ENCODE measurements at regions not wholly inside any gene's neighbourhood (a gene's known extent, or its start where the extent isn't known, plus 50 kb on each side); places are given as distances from the start of the nearest gene placed in this dataset.

DNA sequence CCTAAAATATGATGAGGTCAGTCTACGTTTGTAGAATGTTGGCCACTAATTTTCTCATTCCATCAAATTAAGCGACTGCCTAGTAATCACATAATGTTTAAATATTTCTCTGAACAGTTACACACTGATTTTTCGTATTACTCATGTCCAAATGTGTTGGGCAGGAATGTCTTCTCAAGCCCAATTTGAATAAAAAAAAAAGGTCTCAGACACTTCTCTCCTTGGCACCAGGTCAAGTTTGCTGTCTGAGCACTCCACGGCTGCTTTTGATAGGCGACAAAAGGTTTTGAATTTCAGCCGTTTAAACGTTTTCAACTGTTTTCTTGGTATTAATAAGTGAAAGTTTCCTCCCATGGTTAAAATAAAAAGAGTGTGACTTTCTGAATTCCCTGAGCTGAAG lies 542.1 kb downstream of the IRX1 start:
- DNase-seq = peak; percentile 12

DNA sequence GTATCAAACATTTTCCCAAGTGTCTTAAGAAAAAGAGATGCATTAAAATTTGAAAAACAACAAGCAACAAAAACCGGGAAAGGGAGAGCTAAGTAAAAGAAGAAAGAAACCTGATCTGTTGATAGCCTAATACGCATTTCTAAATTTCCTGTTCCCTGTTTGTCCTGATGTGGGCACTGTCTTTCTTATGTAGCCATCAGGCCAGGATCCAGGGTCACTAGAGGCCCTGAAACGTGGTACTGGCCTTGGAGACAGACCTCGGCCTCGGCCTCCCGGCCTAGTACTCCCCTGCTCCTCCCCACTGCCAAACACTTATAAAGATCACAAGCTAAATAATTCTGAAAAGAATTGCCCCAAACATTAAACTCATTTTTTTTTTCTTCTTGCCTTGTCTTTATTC lies 547.2 kb downstream of the IRX1 start:
- no peak for DNase-seq

DNA sequence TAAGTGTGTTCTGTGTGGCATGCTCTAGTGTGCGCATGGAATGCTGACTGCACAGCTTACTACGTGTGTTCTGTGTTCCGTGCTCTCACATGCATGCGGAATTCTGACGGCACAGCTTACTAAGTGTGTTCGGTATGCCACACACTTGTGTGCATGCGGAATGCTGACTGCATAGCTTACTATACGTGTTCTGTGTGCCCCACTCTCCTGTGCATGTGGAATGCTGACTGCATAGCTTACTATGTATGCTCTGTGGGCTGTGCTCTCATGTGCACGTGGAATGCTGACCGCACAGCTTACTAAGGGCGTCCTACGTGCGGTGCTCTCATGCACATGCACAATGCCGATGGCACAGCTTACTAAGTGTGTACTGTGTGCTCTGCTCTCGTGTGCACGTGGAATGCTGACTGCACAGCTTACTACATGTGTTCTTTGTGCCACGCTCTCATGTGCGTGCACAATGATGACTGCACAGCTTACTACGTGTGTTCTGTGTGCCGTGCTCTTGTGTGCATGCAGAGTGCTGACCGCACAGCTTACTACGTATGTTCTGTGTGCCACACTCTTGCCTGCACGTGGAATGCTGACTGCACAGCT lies 548.9 kb downstream of the IRX1 start:
- no peak for DNase-seq

DNA sequence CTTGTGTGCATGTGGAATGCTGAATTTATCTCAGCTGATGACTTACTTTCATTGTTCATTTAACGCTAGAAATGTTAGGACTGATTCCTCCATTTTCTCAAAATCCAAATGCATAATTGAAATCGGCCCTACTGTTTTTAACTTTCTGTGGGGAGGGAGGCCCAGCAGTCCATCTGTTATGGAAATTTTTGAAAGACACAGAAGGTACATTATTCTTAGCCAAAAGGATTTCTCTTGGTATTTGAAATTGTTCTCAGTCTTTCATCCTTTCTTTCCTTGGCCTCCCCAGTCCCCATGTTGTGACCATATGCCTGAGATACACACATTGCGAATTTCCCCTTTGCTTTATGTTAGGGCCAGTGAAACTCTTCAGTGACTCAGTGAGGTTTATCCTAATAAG lies 549.9 kb downstream of the IRX1 start:
- DNase-seq = no peak

DNA sequence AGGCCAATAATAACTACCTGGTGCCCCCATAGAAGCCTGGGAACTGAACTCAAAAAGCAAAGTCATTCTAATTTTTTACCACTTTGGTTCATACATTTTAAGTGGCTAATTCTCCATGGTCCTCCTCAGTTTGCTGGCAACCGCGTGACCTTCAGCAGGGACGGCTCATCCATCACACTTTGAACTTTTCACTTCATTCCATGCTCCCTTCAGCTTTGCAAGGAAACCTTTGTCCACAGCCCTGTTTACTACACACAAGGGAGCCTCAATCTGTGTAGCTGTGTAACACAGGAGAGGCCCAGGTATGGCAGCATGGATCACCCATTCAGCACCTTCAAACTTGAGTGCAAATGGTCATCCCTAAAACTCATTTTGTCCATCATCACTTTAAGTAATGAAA lies 552.4 kb downstream of the IRX1 start:
- DNase-seq = no peak

DNA sequence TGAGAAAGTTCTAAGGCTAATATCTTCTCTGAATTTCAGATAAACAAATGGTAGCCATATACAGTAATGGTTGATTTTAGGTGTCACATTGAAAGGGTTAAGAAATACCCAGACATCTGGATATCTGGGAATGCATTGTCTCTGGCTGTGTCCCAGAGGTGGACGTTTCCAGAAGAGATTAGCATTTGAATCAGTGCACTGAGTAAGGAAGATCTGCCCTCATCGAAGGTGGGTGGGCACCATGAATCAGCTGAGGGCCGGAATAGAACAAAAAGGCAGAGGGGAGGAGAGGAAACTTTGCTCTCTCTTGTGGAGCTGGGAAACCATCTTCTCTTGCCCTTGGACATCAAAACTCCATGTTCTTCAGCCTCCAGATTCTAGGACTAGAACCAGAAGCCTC lies 554.4 kb downstream of the IRX1 start:
- no peak for DNase-seq

DNA sequence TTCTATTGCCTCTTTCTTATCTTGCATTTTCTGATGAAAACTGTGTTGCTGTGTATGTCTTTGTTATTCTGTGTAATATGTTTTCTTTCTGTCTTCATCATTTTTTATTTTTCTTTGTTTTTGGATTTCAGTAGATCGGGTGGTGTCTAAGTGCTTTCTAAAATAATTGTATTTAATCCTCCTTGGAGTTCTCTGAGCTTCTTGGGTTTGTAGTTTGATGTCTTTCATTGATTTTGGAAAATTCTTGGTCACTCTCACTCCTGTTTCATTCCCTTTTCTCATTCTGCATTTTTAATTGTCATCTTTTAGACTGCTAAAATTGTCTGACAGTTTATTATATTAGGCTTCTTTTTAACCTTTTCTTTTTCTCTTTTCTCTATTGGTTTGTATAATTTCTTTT lies 560.5 kb downstream of the IRX1 start:
- no peak for DNase-seq

DNA sequence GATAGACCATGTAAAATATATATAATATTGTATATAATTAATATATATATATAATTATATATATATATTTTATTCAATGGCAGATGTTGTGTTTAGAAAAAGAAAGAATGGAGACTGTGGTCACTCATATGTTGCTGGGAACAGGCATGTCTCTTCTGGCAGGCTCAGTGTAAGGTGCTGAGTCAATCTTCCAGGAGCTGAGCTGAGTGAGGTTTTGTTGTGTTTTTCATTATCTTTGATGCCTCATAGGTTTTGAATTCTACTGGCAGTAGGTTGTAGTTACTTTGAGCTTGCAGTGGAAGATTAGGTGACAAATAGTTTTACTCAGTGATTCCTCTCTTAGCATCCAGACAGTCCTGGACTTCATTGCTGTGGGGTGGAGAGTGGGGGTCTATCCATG lies 561.3 kb downstream of the IRX1 start:
- DNase-seq = no peak

DNA sequence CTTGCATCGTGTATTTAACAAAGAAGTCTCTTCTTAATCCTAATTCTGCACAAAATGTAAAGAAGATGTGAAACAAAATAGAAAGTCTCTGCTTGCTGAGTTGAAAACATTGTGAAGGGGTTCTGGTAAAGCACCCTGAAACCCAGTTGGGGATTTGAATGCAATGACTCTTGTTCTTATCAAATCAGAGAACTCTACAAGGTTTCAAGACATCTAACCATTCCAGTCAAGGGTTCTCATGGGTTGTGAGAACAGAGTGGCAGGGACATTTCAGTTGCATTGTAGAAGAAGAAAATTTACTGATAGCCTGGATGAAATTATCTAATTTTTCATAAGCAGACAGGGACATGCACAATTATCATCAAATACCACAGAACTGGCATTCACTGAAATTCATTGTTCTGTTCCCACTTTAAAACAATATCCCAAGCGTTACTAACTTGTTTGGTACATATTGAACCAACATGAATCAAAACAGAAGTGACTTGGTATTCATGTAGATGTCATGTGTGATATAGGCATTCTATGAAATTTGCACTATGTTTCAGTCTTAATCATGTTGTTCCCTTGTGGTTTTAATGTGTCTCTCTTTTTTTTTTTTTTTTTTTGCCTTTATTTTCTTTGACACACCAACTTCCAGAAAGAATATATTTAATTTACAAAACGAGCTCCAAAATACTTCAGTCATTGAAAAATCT lies 563.3 kb downstream of the IRX1 start:
- DNase-seq = no peak

DNA sequence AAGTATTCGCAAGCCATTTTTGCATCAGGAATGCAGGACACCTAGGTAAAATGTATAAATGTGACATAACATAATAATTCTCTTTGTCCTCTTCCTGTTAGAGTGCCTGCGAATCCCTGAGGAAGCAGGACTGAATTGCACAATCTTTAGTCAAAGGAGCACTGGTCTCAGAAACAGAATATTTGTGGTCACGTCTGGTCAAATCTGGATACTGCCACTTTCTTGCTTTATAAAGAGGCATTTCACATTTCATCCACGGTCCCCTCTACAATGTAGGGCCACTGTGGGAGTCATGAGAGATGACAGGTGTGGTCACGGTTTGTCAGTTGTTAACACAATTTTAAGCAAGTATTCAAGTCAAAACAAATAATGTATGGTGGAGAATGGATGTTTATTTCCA lies 564.0 kb downstream of the IRX1 start:
- DNase-seq = no peak

DNA sequence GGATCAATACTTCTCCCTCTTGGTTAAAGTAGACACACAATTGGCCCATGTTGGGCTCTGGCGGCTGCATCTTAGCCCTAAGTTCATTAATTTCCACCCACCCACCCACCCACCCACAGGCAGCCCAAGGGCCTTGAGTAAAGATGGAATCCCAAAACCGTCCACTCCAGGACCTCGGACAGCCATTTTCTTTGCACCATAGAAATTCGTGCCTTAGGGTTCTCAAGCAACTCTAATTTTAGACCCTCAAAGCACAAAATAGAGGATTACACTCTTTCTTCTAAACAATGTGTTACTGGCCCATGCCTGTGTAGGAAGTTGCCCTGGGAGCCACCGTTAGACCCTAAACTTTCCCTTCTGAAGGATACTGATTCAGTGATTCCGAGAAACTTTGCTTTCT lies 568.5 kb downstream of the IRX1 start:
- no peak for DNase-seq

DNA sequence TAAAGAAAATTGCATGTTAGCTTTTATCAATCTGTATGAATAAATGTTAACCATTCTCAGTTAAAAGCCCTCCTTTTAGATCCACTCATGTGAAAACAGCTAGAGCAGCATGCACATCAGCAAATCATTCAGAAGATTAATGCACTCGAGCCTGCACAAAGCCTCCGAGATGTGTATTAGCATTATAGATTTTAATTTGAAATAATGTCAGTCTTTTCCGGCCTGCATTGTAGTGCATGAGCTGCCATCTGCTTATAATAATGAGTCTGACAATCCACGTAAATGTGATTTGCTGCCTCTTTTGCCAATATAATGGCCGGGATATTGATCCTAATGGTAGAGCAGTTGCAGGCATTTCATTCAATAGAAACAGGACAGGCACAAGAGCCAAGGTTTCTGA lies 585.1 kb downstream of the IRX1 start:
- DNase-seq = peak; percentile 78

DNA sequence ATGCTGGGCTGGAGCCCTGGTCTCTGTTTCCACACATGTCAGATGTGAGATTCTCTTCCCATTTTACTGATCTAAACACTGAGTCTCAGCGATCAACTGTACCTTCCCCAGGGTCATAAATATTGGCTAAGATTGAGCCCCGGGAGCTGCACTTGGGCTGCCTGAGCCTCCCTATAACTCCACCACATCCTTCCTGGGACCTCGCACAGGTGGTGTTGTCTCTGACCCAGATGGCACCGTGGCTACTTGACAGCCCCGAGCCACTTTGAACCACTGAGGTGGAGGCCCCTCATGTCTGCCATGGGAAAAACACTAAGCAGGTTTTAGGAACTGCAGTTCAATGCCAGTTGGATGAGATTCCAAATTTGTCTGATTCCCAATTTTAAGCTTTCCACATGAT lies 586.5 kb downstream of the IRX1 start:
- no peak for DNase-seq

DNA sequence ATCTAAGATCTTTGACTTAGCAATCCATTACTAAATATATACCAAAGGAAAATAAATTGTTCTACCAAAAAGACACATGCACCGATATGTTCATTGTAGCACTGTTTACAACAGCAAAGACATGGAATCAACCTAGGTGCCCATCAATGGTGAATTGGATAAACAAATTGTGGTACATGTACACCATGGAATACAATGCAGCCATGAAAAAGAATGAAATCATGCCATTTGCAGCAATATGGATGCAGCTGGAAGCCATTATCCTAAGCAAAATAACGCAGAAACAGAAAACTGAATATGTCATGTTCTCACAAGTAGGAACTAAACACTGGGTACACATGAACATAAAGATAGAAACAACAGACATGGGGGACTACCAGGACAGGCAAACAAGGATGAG lies 589.5 kb downstream of the IRX1 start:
- no peak for DNase-seq

DNA sequence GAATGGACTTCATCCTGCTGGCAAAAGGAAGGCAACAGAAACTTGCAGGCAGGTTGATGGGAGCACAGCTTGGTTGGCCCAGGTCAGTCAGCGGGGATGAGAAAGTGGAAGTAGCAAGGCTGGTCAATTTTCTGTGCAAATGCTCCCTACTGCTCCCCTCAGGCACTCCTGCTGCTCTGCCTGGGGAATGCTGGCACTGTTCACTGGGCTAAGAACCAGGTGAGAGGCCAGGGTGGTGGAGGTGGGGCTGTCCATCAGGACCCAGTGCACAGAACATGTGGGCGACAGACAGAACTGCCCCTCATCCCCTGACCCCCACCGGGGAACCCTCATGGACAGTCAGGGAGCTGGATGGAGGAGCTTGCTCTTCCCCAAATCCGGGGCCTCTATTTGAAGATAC lies 593.1 kb downstream of the IRX1 start:
- no peak for DNase-seq

DNA sequence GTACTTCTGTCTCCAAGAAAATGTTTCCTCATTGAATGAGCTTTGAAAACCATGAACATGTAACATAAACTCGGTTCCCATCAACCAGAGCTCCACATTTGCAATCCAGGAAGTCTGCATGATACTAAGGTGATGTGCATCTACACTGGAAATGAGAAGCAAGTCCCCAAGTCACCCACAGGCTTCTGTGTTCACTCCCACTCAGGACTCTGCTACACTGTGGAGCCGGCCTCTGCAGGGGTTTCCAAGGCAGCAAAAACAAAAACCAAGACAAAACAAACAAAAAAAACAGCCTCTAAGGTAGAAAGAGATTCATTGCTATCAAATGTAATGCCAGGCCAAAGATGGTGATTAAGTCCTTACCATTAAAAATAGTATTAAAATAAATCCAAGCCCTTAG lies 593.7 kb downstream of the IRX1 start:
- DNase-seq = peak; percentile 18

DNA sequence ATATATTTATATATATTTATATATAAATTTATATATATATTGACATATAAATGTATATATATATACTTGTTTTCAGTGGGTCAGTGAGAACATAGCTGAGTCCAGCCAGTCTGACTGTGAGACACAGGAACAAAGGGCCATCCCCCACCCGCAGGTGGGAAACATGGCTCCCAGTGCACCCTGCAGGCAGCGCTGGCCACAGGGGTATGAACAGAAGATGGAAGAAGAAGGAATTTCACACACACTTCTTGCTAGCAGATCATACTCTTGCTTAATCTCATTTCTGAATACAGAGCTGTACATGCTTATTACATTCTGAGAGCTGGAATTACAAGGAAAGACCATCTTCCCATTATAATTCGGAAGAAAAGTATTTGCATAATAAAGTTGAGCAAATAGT lies 595.4 kb downstream of the IRX1 start:
- DNase-seq = no peak

DNA sequence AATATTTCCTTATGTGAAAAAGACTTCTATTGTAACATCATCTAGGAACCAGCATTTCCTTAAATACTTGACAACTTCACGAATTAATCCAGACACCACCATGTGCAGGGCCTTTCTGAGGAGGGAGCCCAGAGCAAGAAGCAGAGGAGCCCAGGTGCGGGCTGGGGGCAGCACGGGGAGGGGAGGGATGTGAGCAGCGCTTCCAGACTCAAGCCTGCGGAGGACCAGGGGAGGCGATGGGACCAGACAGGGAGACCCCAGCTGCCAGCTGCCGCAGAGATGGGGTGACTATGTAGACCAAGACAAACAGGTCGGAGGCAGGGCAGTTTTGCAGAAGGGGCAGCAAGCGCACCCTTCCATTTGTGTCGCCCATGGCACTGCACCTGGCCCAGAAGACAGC lies 596.1 kb downstream of the IRX1 start:
- no peak for DNase-seq

DNA sequence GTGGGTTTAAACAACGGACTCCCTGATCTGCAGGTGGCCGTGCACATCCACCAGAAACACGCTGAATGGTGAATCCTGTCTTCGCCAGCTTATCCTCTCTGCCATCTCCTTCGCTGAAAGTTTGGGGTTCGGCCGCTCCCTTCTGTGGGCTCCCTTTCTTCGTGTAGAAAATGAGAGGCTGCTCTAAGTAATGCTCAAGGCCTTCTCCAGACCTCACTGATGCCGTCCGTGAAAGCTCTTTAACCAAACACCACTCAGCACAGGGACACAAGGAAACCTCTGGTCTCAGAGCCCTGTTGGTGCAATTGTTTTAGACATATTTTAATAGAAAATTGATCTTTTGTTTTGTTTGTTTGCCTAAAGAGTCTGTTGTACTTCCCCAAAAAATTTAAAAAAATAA lies 596.5 kb downstream of the IRX1 start:
- no peak for DNase-seq

DNA sequence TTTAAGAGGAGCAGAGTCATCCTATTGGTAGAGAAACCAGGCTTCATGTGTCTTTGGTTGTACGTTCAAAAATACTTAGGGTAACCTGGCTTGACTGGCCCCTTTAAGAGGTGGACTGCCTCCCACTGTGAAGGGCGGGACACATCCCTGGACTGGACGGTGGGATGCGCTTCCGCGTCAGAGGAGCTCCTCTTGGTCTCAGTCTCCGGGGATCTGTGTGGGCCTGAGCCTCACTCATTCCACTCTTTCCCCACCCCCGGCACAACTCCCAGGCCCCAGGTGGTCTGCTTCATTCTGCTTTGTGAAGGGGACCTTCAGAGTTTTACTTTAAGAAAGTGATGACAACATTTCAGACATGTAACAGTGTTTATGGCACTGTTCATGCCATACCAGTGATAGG lies 601.1 kb downstream of the IRX1 start:
- peak; percentile 47 for DNase-seq

DNA sequence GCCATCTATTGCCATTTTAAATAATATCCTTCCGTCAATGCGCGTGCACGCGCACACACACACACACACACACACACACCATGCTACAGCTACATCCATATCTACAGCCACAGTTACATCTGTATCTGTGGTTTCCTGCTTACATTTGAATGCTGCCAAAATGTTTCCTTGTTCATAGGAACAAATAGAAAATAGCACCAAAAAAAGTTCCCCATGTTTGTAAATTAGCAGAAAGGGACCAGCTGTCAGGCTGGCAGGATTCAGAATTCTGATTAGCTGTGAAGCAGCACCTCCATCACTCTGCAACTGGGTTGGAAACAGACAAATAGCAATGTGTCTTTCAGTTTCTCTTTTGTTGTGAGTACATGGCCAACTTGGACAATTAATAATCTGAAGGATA lies 601.5 kb downstream of the IRX1 start:
- no peak for DNase-seq

DNA sequence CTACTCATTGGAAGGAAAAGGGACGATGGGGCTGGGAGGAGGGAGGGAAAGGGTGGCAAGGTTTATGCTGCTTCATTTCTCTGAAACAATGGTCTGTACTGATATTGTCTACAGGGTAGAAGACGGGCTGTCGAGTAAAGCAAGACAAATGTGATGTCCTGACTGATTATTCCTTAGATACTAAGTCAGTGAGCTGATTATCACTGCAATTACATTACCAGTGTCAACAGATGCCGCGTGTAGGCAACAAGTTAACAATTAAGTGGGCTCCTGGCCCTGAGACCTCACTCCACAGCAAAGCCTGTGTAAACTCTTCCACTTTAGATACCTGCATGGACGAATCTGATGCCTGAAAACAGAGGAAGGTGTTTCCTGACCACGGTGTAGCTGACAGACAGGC lies 602.8 kb downstream of the IRX1 start:
- no peak for DNase-seq

DNA sequence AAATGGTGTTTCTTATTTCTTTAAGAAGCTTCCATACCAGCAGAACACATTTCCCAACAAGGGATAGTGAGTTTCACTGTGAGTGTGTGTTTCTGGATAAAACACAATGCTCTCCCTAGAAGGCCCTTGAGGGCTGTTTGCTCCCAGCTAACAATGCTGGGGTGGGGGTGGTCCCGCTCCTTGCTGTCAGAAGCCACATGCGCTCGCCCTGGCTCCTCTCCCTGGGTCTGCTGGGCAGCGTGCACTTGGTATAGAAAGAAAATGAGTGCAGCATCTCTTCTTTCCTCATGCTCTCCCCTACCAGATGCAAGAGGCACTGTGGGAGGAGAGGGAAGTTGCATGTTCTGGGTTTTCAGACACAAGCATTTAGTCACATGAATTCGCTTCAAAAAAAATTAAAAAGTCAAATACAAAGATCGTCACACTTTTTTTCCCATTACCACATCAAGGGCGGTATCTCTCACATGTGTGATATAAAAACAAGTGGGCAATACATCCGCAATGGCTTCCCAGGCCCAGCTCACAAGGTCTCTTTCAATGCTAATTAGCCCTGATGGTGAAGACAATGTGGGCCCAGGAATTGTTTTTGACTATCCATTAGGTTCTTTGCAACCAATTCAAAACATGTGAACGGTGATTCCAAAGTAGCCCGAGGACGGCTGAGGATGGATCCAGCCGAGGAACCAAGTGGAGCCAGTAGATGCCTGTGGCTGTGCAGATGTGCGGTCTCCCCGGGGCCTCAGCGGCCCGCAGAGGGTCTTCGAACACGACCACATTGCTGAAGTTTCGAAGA lies 603.6 kb downstream of the IRX1 start:
- no peak for DNase-seq

DNA sequence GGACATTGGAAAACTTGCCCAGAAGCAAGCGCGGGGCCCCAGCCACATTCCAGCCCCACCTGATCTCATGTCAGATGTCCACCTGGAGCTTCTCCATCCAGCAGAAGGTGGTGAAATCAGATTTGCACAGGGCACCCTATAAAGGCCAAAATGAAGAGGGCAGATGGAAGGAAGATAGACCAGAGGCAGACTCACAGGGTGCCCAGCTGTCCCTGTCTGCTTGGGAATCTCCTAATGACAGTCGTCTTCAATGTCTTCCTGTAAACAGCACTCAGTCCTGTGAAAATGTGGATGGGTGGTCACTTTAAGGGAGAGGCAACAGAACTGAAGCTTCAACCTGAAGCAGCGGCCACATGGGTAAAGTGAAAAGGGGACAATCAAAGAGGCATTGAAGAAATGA lies 607.5 kb downstream of the IRX1 start:
- DNase-seq = no peak

Measured in eye (tissue), 1 donor.